Erythroblast (primary cell): ENCODE measurements at regions not wholly inside any gene's neighbourhood (a gene's known extent, or its start where the extent isn't known, plus 50 kb on each side); places are given as distances from the start of the nearest gene placed in this dataset.
"Not testable (repeated sequence)": the region's sequence is repeated elsewhere in the genome, so short reads cannot be mapped to it uniquely, and the experiment has no call there.

Experiments used
- GATA1 ChIP-seq: IDR thresholded peaks from 2 replicates; pipeline ENCODE4 v1.6.1; 2011; ENCODE audit warnings: low read depth, mild to moderate bottlenecking, control low read depth, low read length, moderate library complexity
- POLR2A ChIP-seq: IDR thresholded peaks from 2 replicates; pipeline ENCODE4 v1.6.1; 2011; ENCODE audit warnings: mild to moderate bottlenecking, low read length

DNA sequence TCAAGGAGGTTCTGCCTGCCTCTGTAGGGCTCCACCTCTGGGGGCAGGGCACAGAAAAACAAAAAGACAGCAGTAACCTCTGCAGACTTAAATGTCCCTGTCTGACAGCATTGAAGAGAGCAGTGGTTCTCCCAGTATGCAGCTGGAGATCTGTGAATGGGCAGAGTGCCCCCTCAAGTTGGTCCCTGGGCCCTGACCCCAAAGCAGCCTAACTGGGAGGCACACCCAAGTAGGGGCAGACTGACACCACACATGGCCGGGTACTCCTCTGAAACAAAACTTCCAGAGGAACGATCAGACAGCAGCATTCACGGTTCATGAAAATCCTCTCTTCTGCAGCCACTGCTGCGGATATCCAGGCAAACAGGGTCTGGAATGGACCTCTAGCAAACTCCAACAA is 409.2 kb downstream of the ALG10 start:
- not testable (repeated sequence) for TF ChIP-seq POLR2A, GATA1
